ENCODE measurements at regions not wholly inside any gene's neighbourhood (a gene's known extent, or its start where the extent isn't known, plus 50 kb on each side); places are given as distances from the start of the nearest gene placed in this dataset.
"Not testable (repeated sequence)": the region's sequence is repeated elsewhere in the genome, so short reads cannot be mapped to it uniquely, and the experiment has no call there.

- no peak for DNase-seq
Measured at GRCh38 chr19:28544451-28545261, 668.3 kb downstream of the UQCRFS1 start.

- no peak for DNase-seq
Measured at GRCh38 chr19:28543244-28543776, 669.6 kb downstream of the UQCRFS1 start.

- no peak for DNase-seq
Measured at GRCh38 chr19:28542394-28543243, 670.3 kb downstream of the UQCRFS1 start.

GRCh38 chr19:28541602-28542393 is 671.2 kb downstream of the UQCRFS1 start:
- DNase-seq: no peak

DNA sequence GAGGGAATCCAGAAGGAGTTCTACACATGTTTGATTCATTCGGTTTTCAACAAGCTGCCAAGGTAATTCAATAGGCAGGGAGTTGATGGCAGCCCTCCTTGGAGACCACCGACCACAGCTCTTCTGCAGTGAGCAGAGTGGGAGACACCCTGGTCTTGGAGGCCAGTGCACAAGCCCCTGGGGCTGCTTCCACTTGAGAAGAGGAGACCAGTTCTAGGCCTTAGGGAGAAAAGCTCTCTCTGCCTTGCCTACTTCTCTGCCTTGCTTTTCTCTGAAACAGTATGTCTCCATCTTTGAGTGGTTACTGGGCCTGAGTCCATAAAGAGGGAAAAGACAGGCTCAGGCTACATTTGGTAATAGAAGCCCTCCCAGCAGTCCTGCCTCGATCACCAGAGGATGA is 671.9 kb downstream of the UQCRFS1 start:
- no peak for DNase-seq

DNA sequence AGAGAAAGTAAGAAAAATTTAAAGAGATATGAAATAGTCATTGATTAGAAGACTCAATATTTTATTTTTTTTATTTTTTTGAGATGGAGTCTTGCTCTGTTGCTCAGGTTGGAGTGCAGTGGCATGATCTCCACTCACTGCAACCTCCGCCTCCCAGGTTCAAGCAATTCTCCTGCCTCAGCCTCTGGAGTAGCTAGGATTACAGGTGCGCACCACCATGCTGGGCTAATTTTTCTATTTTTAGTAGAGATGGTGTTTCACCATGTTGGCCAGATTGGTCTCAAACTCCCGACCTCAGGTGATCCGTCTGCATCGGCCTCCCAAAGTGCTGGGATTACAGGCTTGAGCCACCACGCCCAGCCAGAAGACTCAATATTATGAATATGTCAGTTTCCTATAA is 672.6 kb downstream of the UQCRFS1 start:
- DNase-seq: not testable (repeated sequence)

DNA sequence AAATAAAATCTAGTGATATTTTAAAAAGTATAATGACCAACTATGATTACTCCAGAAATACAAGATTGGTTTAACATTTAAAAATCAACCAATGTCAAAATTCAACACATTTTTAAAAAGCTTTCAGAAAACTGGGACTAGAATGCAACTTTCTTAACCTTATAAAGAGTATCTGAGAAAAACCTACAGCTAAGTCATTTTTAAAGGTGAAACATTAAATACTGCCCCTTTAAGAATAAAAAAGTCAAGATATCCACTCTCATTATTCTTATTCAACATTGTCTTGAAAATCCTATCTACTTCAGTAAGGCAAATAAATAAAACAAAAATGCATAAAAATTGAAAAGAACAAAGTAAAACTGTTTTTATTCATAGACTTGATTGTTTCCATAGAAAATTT is 673.2 kb downstream of the UQCRFS1 start:
- no peak for DNase-seq

- not testable (repeated sequence) for DNase-seq
Measured at GRCh38 chr19:28538579-28538978, 674.4 kb downstream of the UQCRFS1 start.

GRCh38 chr19:28537896-28538295 is 675.1 kb downstream of the UQCRFS1 start:
- no peak for DNase-seq

- no peak for DNase-seq
Measured at GRCh38 chr19:28537079-28537478, 675.9 kb downstream of the UQCRFS1 start.

DNA sequence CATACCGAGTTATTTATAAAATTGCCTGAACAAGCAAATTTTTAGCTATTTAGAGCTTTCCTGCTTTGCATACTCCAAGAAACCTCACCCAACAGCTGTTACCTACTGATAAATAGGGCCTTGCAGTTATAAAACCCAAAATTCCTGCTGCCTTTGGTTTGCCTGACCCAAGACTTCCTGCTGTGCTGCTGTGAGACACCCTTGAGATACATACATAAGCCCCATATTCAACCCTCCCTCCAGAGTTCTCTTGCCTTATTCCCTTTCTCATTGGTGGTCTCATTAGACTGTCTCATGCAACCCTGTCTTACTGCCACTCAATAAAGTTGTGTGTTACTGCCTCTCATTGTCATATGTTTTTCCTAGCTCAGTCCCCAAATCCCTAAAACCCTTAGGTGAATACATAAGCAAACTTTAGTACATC is 677.6 kb downstream of the UQCRFS1 start:
- DNase-seq: no peak

GRCh38 chr19:28534766-28535351 is 678.1 kb downstream of the UQCRFS1 start:
- DNase-seq: no peak

- DNase-seq: no peak
Measured at GRCh38 chr19:28532765-28533341, 680.1 kb downstream of the UQCRFS1 start.

GRCh38 chr19:28531979-28532378 is 681.0 kb downstream of the UQCRFS1 start:
- no peak for DNase-seq

DNA sequence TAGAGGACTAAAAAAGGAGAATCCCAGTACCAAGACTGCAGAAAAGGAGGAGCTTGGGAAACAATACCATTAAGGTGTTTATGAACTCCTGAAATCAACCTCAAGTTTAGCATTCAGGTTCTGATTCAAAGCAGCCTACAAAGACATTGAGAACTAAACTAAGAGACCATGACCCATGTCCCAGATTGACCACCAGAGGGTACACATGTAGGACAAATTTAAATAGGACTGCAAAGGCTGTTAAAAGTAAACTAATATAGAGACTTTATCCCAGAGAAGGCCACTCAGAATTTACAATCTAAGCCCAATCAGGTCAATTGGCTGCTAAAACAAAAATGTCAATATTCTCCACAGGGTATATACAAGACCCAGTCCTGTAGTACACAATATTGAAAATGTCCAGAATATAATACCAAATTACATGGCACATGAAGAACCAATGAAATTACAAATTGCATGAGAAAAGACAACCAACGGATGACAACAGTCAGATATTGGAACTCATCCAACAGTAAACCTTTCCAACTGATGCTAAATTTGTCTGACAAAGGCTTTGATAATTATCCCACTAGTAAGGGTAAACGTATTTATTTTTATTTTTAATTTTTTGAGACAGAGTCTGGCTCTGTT is 682.4 kb downstream of the UQCRFS1 start:
- no peak for DNase-seq

DNA sequence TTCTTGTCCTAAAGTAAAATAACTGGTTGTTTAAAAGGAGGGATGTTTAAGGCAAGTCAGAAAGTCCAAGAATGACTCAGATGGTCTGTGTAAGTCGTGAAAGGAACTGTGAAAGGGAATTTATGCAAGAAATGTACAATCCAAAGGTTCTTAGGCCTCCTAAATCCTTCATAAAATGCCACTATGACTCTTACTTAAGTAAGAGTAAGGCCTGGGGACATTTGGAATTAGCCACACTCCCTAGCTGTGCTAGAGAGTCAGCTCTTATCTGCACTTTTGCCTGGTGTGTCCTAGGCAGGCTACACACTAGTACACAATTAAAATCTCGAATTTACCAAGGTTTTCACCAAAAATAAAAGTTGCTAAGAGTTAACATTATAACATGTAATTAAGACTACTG is 686.9 kb downstream of the UQCRFS1 start:
- no peak for DNase-seq

- no peak for DNase-seq
Measured at GRCh38 chr19:28523619-28524018, 689.3 kb downstream of the UQCRFS1 start.

GRCh38 chr19:28522545-28522922 is 690.4 kb downstream of the UQCRFS1 start:
- no peak for DNase-seq

- DNase-seq: no peak
Measured at GRCh38 chr19:28521614-28522544, 691.1 kb downstream of the UQCRFS1 start.

DNA sequence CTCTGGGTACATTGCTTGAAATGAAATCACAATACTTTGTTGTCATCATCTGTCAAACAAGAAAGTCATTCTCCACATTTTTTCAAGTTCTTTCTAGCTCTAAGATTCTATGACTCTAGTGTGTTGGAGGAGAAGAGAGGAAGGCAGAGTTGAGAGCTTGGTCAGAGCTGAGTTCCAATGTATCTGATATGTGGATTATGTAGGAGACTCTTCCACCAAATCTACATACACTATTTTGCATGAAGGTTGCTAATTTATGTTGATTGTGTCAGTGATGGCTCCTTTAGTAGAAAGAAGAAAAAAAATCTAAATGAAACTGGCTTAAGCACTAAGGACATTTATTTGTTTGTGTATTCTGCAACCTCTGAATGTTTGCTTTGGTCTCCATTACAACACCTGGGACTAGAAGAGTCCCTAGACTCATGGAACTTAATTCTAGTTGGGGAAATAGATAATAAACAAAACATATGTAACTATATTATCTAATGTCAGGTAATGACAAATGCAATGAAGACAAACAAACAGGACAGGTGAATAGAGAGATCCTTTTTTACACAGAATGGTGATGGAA is 691.9 kb downstream of the UQCRFS1 start:
- no peak for DNase-seq
